Activated T-cell treated with anti-CD3 and anti-CD28 coated beads, Interleukin-2, amount 50 U/mL, for 24 hours (primary cell): ENCODE measurements at regions not wholly inside any gene's neighbourhood (a gene's known extent, or its start where the extent isn't known, plus 50 kb on each side); places are given as distances from the start of the nearest gene placed in this dataset.
A peak's percentile ranks its signal among the peaks of the same experiment; 100 is the strongest.

Experiments
- DNase-seq: peaks from one replicate; pipeline ENCODE4 v3.0.0-alpha.2; 2020
- H3K27ac Mint-ChIP-seq: 2 replicates; pipeline ENCODE4 v1.8.0; 2020; ENCODE audit warnings: mild to moderate bottlenecking, mixed read lengths
- H3K27me3 Mint-ChIP-seq: 2 replicates; pipeline ENCODE4 v1.8.0; 2020; ENCODE audit warnings: mixed read lengths
- H3K36me3 Mint-ChIP-seq: 2 replicates; pipeline ENCODE4 v1.8.0; 2020; ENCODE audit warnings: low read depth, mixed read lengths
- H3K4me1 Mint-ChIP-seq: 2 replicates; pipeline ENCODE4 v1.8.0; 2020; ENCODE audit warnings: low read depth, mixed read lengths
- H3K4me3 Mint-ChIP-seq: 2 replicates; pipeline ENCODE4 v1.8.0; 2020; ENCODE audit warnings: mild to moderate bottlenecking, moderate library complexity, mixed read lengths
- H3K9me3 Mint-ChIP-seq: 2 replicates; pipeline ENCODE4 v1.8.0; 2020; ENCODE audit warnings: mixed read lengths

DNA sequence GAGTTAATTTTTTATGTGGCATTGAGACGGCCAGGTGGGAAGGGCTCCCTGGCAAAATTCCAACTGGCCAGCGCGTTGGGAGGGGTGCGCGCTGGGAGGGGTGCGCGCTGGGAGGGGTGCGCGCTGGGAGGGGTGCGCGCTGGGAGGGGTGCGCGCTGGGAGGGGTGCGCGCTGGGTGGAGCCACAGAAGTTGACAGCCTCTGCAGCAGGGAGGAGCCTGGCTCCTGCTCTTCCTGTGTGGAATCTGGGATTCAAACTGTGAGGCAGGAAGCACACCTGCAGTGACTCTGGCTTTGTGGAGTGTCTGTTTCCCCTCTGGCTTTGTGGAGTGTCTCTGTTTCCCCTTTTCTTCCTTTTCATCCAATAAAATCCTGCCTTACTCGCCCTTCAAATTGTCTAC, 147.9 kb upstream of the CBLN2 start:
- H3K4me3 Mint-ChIP-seq: no peak overlapping the region
- H3K27ac Mint-ChIP-seq: no peak overlapping the region
- no peaks in the 10 kb centered on the region for H3K4me1 Mint-ChIP-seq
- H3K27me3 Mint-ChIP-seq: no peaks in the 10 kb centered on the region
- H3K36me3 Mint-ChIP-seq: no peaks in the 10 kb centered on the region
- no peaks in the 10 kb centered on the region for H3K9me3 Mint-ChIP-seq
- no peak for DNase-seq

DNA sequence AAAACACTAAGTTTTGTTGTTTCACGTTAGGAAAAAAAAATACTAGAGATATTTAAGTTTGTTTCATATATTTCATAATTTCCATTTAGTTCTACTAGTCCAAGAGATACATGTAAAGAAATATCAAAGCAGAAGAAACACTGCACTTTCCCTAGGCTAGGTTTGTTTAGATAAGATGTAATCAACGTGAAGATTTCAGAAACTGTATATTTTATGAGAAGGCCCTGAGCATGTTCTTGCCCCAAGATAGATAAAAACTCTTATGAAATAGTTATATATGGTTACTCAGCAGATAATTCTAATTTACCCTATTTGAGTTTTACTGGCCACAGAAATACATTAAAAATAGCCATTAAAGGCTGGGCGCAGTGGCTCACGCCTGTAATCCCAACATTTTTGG, 143.6 kb upstream of the CBLN2 start:
- no peak for DNase-seq
- no peaks in the 10 kb centered on the region for H3K4me1 Mint-ChIP-seq
- no peaks in the 10 kb centered on the region for H3K27me3 Mint-ChIP-seq
- no peaks in the 10 kb centered on the region for H3K36me3 Mint-ChIP-seq
- H3K9me3 Mint-ChIP-seq: no peaks in the 10 kb centered on the region
- no peak overlapping the region for H3K4me3 Mint-ChIP-seq
- H3K27ac Mint-ChIP-seq: no peak overlapping the region

DNA sequence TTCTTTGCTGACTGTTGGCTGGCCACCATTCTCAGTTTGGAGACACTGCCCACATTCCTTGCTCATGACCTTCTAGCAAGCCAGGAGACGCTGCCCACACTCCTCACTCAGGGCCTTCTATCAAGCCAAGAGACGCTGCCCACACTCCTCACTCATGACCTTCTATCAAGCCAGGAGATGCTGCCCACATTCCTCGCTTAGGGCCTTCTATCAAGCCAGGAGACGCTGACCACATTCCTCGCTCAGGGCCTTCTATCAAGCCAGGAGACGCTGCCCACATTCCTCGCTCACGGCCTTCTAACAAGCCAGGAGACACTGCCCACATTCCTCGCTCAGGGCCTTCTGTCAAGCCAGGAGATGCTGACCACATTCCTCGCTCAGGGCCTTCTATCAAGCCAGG, 131.3 kb upstream of the CBLN2 start:
- Mint-ChIP-seq H3K9me3 (no peaks in the 10 kb centered on the region), H3K4me1 (no peaks in the 10 kb centered on the region), H3K36me3 (no peaks in the 10 kb centered on the region), H3K4me3 (no peak overlapping the region), H3K27ac (no peak overlapping the region), H3K27me3 (no peaks in the 10 kb centered on the region)
- DNase-seq: no peak

DNA sequence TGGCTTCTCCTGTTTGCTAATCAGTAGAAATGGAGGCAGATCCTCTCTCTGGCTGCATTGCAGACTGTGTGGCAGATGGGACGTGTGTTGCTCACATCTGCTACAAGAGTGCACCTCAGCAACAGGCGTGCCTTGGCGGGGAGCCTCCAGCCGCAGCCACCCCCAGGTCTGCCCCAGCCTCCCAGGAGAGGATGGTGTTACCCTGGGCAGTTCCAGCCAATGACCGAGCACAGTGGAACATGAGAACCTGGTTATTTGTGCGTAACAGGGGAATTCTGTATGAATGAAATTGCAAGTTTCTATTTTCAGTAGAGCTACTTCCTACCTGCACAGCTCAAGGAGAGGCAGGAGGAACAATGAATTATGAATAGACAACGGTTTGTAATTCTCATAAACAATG, 130.6 kb upstream of the CBLN2 start:
- Mint-ChIP-seq H3K9me3 (no peaks in the 10 kb centered on the region), H3K4me1 (no peaks in the 10 kb centered on the region), H3K27me3 (no peaks in the 10 kb centered on the region), H3K4me3 (no peak overlapping the region), H3K36me3 (no peaks in the 10 kb centered on the region), H3K27ac (no peak overlapping the region)
- DNase-seq: no peak

DNA sequence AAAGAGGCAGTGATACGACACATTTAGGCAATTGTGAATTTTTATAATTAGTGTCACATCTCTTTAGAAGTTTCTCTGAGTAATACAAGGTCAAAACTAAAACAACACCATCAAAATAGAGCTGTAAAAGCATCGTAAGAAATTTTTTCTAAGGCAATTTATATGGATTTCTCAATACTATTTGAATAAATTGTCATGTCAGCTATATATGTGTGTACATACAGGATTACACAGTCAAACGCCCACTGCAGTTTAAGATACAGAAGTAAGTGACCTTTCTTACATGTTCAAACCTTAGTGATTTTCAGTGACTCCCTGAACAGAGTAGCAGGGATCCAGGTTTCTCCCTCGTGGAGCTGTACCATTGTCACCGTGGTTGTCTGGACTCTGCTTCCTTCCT, 129.1 kb upstream of the CBLN2 start:
- Mint-ChIP-seq H3K9me3 (no peaks in the 10 kb centered on the region), H3K36me3 (no peaks in the 10 kb centered on the region), H3K4me3 (no peak overlapping the region)

DNA sequence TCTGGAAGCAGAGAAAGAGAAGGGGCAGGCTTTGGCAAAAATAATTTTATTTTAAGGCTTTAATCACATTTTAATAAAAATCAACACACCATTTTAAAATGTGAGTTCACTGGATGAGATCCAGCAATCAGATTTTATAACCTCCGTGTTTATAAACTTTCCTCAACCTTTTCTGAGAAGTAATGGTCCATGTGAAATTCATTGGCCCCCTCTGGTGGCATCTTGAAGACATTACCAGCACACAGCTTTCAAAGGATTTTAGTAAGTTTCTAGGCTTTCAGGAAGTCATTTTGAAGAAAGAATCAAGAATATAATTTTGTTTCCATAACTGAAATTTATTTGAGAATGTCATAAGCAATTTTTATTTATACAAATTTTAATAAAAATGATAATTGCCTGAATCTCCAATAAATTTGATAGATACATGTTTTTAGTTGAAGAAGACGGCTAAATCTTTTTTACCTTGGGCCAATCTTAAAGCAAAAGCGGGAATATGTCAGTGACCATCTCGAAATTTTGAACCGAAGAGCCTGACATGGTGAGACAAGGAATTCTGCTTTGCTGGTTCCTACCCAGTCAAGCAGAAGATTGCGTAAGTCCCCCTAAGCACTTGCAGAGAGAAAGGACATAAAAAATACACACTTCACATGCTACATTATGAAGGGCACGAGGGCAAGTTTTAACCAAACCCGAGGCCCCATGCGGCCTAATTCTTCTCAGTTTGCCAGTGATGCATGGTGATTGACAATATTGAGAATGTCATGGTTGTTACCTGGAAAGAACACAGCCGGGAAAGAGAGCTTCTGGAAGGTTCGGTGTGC, 128.4 kb upstream of the CBLN2 start:
- Mint-ChIP-seq H3K27me3 (no peaks in the 10 kb centered on the region), H3K4me1 (no peaks in the 10 kb centered on the region), H3K4me3 (no peak overlapping the region), H3K27ac (no peak overlapping the region), H3K36me3 (no peaks in the 10 kb centered on the region), H3K9me3 (no peaks in the 10 kb centered on the region)
- DNase-seq: no peak

More for the DNA sequence above, 129.1 kb upstream of the CBLN2 start:
- no peaks in the 10 kb centered on the region for H3K27me3 Mint-ChIP-seq
- H3K27ac Mint-ChIP-seq: no peak overlapping the region
- DNase-seq: no peak
- H3K4me1 Mint-ChIP-seq: no peaks in the 10 kb centered on the region

DNA sequence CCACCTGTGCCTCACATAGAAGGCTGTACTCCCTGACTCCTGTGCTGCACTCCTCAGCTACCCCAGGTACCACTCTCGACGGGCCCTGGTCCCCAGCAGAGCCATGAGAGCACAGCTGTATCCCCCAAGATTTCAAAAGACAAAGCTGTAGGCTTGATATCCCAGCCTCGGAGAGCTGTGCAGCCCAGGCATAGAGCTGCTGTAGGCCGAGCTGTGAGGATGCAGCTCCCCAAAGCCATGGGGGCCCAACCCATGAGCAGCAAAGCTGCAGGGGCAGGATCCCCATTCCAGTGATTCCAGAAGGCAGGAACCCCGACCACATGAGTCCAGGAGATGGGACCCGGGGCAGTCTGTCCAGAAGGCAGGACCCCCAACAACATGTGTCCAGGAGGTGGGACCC, 123.8 kb upstream of the CBLN2 start:
- H3K36me3 Mint-ChIP-seq: no peaks in the 10 kb centered on the region
- no peaks in the 10 kb centered on the region for H3K27me3 Mint-ChIP-seq
- no peak for DNase-seq
- no peak overlapping the region for H3K4me3 Mint-ChIP-seq
- H3K9me3 Mint-ChIP-seq: peaks cover 9% of the 10 kb centered on the region
- H3K27ac Mint-ChIP-seq: no peak overlapping the region
- H3K4me1 Mint-ChIP-seq: no peaks in the 10 kb centered on the region

DNA sequence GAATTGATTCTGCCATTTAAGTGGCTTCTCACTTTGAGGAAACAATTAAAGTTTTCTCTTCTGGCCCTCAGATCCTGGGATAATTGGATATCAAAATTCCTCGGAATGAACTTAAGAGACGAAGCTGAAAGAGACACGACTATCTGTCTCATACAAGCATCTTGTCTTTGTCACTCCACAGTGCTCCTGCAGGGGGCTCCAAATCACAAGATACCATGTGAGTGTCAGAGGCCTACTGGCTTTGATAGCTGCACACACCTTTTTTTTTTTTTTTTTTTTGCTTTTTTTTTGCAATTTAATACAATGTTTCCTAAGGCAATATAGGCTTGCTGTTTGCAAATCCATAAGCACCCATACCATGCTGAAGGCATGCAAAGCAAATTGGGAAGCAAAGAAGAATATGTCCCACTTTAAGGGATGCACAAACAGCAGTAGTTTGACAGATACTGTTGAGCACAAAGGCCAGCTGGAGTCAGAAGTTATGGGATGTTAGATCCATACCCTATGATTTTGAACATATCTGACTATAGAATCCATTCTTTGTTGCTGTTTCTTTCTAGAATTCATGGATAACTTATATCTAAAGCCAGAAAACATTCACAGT, 109.0 kb upstream of the CBLN2 start:
- no peak overlapping the region for H3K4me3 Mint-ChIP-seq
- no peaks in the 10 kb centered on the region for H3K27me3 Mint-ChIP-seq
- H3K9me3 Mint-ChIP-seq: no peaks in the 10 kb centered on the region
- no peaks in the 10 kb centered on the region for H3K36me3 Mint-ChIP-seq
- H3K4me1 Mint-ChIP-seq: no peaks in the 10 kb centered on the region
- DNase-seq: peak; percentile 32
- no peak overlapping the region for H3K27ac Mint-ChIP-seq

DNA sequence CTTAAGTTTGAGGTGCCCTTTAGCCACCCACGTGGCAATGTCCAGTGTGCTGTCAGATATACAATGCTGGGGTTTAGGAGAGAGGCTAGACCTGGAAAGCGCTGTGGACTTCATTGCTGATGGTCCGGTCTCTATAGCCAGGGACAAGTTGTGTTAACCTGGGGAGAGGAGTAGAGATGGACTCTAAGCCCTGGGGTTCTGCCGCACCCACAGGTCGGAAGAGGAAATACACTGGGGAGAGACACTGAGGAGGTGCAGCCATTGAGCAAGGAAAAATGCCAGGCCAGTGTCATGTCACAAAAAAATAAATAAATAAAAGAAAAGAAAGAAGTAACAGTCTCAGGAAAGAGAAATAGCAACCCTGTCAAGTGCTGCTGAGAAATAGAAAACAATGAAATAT, 106.9 kb upstream of the CBLN2 start:
- no peak for DNase-seq
- no peak overlapping the region for H3K27ac Mint-ChIP-seq

DNA sequence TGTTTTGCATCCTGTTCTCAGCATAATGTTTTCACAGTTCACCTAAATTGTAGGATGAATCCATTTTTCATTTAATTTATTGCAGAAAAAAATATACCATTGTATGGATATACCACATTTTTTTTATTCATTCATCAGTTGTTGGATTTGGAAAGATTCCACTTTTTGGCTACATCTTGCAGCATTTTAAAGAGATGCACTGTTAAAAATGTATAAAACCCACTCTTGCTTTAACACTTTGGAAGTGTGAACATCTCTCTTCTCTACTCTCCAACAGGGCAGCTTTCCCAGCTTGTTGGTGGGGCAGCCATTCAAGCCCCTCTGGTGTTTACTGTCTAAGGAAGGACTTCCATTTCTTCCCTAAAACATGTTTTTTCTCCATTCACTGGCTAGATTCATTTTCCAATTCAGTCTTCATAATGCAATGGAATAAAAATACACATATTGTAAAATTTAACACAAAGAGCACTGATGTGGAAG, 104.4 kb upstream of the CBLN2 start:
- Mint-ChIP-seq H3K9me3 (no peaks in the 10 kb centered on the region), H3K4me1 (no peaks in the 10 kb centered on the region), H3K27ac (no peak overlapping the region), H3K27me3 (no peaks in the 10 kb centered on the region), H3K4me3 (no peak overlapping the region), H3K36me3 (no peaks in the 10 kb centered on the region)
- no peak for DNase-seq

More for the DNA sequence above, 106.9 kb upstream of the CBLN2 start:
- no peaks in the 10 kb centered on the region for H3K4me1 Mint-ChIP-seq
- H3K4me3 Mint-ChIP-seq: no peak overlapping the region
- no peaks in the 10 kb centered on the region for H3K27me3 Mint-ChIP-seq
- no peaks in the 10 kb centered on the region for H3K9me3 Mint-ChIP-seq
- no peaks in the 10 kb centered on the region for H3K36me3 Mint-ChIP-seq

DNA sequence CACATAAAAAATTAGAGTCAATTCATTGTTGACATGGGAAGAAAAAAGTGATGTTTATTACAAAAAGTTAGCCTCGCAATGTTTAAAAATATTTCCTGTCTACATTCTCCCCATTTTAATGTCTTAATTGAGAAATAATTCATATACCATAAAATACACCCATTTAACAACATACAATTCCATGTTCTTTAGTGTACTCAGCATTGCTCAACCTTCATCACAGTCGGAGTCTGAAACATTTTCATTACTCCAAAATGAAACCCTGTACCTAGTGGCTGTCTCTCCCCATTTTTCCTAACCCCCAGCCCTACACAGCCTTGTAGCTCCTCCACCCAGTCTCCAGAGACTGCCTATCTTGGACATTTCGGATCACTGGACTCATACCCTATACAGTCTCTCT, 103.9 kb upstream of the CBLN2 start:
- H3K9me3 Mint-ChIP-seq: no peaks in the 10 kb centered on the region
- DNase-seq: no peak
- H3K4me3 Mint-ChIP-seq: no peak overlapping the region
- no peak overlapping the region for H3K27ac Mint-ChIP-seq
- no peaks in the 10 kb centered on the region for H3K36me3 Mint-ChIP-seq
- no peaks in the 10 kb centered on the region for H3K4me1 Mint-ChIP-seq
- no peaks in the 10 kb centered on the region for H3K27me3 Mint-ChIP-seq

DNA sequence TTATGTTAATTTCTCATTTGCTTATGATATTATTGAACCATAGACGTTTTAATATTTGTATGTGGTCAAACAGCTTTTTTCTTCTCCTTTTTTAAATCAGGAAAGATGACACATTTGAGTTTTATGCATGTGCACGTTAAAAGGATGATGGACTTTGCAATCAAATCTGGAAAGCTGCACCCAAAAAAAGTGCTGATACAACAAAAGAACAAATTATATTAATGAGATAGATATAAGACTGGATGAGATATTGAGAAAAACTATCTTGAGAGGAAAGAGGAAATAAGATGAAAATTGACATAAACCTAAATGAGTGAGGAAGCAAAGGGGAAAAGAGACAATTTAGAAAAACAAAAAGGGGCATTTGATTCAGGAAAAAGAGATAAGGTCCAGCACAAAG, 96.4 kb upstream of the CBLN2 start:
- H3K4me3 Mint-ChIP-seq: no peak overlapping the region
- H3K27me3 Mint-ChIP-seq: no peaks in the 10 kb centered on the region
- H3K4me1 Mint-ChIP-seq: no peaks in the 10 kb centered on the region
- DNase-seq: no peak
- H3K36me3 Mint-ChIP-seq: no peaks in the 10 kb centered on the region
- H3K9me3 Mint-ChIP-seq: peaks cover 4% of the 10 kb centered on the region
- no peak overlapping the region for H3K27ac Mint-ChIP-seq

DNA sequence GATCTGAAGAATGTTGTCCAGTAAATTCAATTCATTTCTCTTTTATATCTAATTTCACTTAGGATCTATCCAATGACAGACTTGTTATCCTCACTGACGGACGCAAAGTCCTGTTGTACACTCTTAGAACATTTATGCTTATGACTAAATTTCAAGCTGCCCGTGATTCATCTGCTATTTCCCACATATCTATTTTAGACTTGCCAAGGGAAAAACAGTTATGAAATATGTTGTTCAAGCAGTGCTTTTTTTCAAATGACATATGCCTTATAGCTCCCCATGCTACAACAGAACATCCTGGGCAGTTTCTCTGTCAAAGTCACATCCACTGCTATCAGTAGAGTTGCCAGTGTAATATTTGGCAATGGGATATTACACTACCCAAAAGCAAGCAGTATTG, 94.2 kb upstream of the CBLN2 start:
- peaks cover 4% of the 10 kb centered on the region for H3K9me3 Mint-ChIP-seq
- H3K4me3 Mint-ChIP-seq: no peak overlapping the region
- no peaks in the 10 kb centered on the region for H3K27me3 Mint-ChIP-seq
- H3K27ac Mint-ChIP-seq: no peak overlapping the region
- no peaks in the 10 kb centered on the region for H3K4me1 Mint-ChIP-seq
- DNase-seq: no peak
- H3K36me3 Mint-ChIP-seq: no peaks in the 10 kb centered on the region

DNA sequence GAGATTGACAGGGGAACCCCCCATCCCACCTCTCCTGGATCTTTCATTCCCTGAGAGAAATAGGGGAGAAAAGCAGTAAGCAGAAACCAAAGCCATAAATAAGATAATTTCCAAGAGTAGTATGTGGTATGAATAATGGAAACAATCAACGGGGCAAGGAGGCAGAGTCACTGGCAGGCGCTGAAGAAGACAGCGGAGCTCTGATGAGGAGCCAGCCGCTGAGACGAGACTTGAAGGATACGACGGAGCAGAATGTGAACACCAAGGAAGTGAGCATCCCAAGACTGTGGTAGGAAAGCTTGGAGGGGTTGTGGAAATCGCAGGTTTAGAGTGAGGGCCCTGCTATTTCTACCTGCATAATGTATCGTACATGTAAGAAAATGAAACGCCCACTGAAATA, 93.6 kb upstream of the CBLN2 start:
- H3K4me1 Mint-ChIP-seq: no peaks in the 10 kb centered on the region

DNA sequence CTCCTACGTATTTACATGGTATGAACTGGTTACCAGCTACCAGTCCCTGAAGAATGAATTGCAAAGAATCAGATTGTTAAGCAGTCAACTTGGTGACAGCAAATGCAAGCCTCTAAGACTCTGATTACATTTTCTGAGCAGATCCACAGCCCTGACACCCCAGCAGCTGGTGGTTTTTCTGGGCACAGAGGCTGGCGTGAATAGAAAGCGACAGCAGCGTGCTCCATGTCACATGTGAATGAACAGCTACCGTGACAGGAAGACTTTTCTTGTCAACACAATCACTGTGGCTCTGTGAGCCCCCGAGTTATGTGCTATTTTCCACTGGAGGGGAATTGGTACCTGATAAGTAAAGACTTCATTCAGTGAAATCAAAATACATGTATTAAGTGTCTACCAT, 93.2 kb upstream of the CBLN2 start:
- no peaks in the 10 kb centered on the region for H3K27me3 Mint-ChIP-seq
- no peak for DNase-seq
- no peak overlapping the region for H3K27ac Mint-ChIP-seq
- H3K4me1 Mint-ChIP-seq: no peaks in the 10 kb centered on the region
- H3K36me3 Mint-ChIP-seq: no peaks in the 10 kb centered on the region
- no peak overlapping the region for H3K4me3 Mint-ChIP-seq
- H3K9me3 Mint-ChIP-seq: peaks cover 4% of the 10 kb centered on the region

More for the DNA sequence above, 93.6 kb upstream of the CBLN2 start:
- no peaks in the 10 kb centered on the region for H3K36me3 Mint-ChIP-seq
- no peak for DNase-seq
- no peaks in the 10 kb centered on the region for H3K27me3 Mint-ChIP-seq
- peaks cover 4% of the 10 kb centered on the region for H3K9me3 Mint-ChIP-seq
- H3K27ac Mint-ChIP-seq: no peak overlapping the region
- no peak overlapping the region for H3K4me3 Mint-ChIP-seq
